HG03571 (cell line): ENCODE measurements at regions not wholly inside any gene's neighbourhood (a gene's known extent, or its start where the extent isn't known, plus 50 kb on each side); places are given as distances from the start of the nearest gene placed in this dataset.
"Not testable (repeated sequence)": the region's sequence is repeated elsewhere in the genome, so short reads cannot be mapped to it uniquely, and the experiment has no call there.

ENCODE experiments used
- ATAC-seq: cut with Tn5 transposase; IDR thresholded peaks from one replicate; pipeline ENCODE4 v1.9.1; 2021; ENCODE audit not compliant: unreplicated experiment

DNA sequence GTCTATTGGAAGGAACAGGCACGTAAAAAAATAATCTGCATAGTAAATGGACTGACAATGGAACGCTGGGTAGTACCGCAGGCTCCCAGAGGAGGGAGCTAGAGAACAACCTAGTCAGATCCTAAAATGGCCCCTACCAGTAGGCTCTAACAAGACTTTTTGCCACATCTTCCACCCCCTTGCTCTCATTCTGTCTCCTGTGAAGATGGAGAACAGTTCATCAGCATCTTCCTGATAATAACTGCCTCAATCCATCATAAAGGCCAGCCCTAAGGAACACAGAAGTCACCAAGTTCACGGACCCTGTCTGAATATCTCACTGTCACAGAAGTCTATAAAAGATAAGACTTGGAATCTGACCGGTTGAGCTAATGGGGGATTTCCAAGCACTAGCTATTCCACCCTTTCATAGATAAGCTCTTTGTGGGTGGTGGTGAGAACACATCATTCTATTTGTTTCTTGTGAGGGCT, 133.4 kb downstream of the SLC1A3 start:
- peak; percentile 53 for ATAC-seq

DNA sequence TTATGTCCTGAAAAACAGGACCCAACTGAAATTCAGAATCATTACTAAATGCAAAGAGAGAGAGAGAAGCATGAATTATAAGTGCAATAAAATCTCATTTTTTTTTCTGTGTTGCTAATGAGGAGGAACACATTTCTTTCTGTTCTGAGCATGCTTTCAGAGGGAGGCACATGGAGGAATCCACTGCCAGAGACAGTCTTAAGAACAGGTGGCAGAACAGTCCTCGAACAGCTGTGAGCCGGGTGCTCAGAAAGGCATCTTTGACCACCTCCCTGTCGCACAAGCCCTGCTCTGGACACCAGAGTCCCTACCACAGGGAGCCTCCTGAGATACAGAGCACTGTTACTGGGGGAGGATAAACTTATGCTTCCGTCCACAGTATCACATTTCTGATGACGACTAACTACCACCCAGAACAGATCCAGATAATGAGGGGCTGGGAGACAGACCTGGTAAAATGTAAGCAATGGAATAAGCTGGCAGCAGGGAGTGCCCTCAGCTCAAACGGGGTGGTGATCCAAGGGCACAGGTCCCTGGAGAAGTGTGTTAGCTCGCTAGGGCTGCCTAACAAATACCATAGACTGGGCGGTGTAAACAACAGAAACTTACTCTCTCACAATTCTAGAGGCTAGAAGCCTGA, 134.0 kb downstream of the SLC1A3 start:
- ATAC-seq: no peak

DNA sequence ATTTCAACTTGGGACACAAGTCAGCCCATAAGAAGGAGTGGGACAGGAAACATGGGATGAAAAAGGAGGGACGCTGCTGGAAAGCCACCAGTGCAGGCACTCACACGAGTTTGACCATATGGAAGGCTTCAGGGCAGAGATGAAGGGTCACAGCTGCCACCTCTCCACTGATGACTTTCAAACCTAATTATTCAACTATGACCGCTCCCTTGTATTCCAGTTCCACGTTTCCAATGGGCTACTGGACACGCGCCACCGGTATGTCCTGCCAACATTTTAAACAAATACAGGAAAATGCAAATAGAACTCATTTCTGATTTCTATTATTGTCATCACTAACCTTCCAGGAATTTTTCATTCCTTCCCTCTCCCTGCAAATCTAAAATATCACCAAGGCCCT, 134.7 kb downstream of the SLC1A3 start:
- no peak for ATAC-seq

DNA sequence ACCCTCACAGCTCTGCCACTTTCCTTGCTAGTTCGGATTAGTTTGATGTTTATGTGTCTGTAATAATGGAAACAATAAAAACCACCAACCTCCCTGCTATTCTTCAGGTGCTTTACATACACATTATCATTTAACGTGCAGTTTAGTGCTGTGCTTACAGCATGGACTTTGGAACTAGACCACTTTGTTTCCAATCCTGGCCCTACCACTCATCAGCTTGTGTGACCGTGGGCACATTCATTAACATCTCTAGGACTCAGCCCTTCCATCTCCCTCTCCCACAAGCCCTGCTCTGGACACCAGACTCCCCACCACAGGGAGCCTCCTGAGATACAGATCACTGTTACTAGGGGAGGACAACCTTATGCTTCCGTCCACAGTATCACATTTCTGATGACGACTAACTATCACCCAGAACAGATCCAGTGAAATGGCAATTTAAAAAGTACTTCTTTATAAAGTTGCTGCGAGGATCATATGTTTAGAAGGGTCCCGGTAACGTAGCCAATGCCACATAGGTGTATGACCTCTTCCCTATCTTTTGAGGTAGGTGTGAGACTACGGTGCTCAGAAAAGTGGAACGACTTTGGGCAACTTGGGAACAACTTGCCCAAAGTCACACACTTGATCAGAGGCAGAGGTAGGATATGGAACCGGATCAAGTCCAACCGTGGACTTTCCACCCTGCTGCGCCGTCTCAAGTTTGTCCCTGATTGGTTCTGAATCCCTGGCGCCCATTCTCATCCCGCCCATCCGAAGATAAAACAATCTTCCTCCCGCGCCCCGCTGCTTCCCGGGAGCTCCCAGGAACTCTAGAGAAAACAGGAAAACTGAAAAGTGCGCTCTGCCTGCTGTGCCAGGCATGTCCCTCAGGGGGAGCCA, 132.4 kb upstream of the NIPBL start:
- peak; percentile 10 for ATAC-seq

DNA sequence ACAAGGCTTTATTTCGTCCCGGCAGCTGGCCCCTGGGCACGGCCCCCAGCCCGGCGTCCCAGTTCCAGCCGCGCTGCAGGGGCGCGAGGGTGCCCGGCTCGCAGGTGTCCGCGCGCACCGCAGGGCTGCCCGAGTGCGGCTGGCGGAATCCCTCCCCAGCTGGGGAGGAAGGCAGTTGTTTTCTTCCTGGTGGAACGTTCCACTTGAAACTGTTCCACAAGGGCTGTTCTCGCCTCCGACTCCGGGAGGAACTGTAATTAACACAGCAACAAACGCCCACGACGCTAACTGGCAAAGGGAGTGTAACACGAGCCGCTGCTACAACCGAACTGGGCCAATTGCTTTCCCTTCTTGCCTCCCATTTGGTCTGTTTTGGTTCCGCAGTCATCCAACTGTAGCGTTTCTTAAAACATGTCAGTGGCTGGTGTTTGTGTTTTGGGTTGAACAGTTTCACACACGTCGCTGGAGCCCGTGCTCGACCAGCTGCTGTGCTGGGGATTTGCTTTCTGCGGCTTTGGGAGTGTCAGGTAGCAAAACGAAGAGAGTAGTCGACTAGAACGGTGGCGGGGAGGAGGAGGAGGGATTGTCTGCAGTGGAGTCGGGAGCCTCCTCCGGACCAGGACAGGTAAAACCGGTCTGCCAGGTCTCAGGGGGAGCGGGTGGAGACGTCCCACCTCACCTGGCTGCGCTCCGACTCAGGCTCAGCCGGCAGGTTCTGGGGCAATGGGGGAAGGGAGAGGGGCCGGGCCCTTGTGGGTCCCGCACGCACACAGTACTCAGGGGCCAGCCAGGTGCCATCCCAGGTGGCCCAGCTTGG, 131.6 kb upstream of the NIPBL start:
- ATAC-seq: peak; percentile 80

DNA sequence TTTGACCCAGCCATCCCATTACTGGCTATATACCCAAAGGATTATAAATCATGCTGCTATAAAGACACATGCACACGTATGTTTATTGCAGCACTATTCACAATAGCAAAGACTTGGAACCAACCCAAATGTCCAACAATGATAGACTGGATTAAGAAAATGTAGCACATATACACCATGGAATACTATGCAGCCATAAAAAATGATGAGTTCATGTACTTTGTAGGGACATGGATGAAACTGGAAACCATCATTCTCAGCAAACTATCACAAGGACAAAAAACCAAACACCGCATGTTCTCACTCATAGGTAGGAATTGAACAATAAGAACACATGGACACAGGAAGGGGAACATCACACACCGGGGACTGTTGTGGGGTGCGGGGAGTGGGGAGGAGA, 128.8 kb upstream of the NIPBL start:
- not testable (repeated sequence) for ATAC-seq

DNA sequence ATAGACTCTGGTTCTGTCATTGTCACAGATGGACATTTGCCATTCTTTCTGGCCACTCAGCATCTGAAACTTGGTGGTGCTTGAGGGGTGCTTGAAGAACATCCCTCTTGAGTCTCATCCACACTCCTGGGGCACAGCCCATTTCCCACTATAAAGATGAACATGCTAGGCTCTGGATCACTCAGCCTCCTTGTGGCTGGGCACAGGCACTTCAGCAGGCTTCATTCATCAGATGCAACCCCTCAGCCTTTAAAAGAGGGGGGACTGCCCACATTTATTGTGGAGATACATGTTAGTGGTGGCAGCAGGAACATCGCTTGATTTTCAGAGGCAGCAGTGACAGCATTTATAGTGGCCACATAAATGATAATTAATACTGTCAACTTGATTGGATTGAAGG, 124.7 kb upstream of the NIPBL start:
- ATAC-seq: no peak

DNA sequence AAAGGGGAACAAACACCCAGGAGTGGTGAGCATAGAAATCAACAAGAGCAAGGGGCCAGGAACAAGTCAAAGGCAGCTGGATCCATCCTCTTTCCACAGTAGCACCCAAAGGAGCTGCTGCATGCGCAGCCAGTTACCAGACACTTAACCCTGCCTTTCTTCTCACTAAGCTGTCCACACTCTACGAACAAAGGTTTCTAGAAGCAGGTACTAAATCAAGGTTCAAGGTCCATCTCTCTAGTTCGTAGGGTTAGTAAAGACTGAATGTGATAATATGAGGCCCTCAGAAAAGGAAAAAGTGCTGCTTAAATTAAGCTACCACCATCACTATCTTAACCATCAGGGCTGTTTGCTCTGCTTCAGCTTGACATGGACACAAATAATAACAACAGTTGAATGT, 121.2 kb upstream of the NIPBL start:
- no peak for ATAC-seq

DNA sequence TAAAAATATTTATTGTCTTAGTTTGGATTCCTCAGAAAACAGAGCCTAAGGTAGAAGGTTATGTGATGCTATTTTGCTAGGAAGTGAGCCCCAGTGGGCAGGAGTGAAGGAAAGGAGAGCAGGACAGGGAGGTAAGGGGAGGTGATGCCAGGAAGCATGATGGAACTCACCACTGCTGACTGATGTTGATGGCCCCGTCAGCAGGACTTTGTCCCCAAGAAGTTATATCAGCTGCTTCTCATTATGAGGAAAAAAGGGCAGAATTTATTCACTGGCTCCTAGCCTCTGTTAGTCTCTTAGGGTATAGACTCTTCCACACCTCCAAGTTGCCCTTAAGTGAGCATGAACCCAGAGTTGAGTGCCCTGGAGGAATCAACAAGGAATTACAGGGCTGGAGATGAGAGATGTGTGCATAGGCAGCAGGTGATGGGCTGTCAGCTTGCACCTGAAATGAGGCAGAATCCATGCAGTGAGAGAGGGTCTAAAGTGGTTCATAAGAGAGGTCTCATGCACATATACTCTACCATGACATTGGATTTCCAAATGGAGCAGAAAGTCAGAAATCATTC, 120.6 kb upstream of the NIPBL start:
- no peak for ATAC-seq

DNA sequence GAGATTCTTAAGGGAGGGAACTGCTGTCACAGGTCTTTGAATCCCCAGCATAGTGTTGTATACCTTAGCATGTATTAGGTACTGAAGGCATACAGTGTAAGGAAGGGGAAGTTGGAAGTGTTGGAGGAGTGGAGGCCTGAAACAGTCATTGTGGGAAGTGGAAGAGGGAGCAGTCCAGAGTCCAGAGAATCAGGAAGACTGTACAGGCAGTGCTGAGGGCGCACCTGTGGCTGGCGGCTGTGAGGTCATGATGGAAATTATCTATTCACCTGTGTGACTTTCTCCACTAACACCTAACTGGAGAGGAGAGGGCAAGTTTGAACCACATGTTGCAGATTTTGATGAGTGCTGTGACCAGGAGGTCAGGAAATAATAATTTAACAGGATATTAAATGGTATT, 119.7 kb upstream of the NIPBL start:
- ATAC-seq: no peak

DNA sequence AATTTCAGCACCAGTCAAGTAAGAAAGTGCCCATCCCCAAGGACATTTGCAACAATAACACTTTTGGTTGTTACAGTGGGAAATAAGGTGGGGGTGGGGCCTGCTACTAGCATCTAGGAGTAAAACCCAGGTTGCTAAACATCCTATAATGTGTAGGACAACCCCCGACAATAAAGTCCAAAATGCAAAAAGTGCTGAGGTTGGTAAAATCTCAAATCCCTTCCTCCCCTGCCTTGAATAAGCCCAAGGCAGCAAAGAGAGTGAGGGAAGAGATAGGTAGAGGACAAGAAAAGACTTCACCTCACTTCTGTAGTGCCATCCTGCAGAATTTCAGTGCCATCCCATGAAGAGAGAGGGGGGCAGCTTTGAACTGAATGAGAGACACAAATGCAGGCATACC, 117.5 kb upstream of the NIPBL start:
- ATAC-seq: no peak

DNA sequence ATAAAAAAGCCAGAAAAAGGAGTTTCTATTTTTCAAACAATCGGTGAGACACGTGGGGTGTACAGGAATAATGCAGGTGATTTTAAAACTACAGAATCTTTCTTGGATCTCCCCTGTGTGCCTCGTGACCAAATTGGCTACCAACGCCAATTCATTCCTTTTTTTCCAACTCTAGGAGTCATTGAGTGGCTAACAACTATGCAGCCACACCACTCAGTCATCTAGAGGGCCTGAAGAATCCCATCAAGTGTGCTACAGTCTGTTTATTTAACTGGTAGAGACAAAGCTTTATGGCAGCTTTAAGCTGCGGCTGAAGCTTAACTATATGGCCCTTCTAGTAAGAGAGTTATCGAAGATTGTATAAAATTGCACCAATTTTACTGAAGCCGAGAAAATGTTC, 113.1 kb upstream of the NIPBL start:
- no peak for ATAC-seq

DNA sequence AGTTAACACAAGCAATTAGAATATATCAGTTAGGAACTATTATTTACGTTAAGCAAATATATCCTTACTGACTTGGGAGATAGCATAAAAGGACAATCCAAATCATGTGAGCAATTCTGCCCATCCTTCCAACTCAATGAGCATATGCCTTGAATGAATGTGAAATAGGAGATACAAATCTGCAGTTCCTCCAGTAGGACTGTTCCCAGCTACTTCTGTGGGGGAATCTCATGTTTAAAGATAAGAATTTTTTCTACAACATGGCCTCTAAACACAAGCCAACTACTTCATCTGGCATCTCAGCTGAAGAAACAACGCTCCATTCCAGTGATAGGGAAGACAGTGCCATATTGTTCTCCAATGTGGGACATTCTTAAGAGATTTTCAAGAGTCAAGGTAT, 110.7 kb upstream of the NIPBL start:
- no peak for ATAC-seq

DNA sequence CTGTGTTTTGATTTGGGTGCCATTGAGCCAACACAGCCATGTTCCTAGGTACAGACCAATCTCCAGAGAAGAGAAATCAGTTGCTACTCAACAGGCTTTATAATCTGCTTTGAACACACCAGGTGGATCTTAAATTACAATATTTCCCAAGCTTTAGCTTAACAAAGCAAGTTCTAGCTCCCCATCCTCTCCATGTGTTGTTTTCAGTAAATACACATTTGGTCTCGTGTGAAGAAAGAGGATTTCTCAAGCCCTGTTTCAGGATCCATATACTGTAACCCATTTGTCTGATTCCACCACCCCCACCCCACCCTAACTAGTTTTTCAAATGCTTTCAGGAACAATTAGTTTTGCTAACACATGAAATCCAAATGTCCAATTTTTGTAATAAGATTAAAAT, 109.6 kb upstream of the NIPBL start:
- ATAC-seq: no peak

DNA sequence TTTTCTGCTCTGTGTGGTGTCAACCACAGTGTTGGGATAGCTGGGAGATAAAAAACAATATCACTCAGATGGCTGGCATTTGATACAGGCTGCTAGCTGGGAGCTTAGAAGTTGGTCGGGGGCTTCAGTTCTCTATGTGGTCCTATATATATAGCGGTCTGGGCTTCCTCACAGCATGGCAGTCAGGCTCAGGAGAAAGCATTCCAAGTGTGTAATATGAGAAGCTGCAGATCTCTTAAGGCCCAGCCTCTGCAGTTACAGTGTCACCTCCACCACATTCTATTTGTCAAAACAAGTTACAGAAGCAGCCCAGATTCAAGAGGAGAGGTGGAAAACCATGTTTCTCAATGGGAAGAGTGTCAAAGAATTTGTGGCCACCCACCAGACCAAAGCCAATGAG, 108.1 kb upstream of the NIPBL start:
- no peak for ATAC-seq

DNA sequence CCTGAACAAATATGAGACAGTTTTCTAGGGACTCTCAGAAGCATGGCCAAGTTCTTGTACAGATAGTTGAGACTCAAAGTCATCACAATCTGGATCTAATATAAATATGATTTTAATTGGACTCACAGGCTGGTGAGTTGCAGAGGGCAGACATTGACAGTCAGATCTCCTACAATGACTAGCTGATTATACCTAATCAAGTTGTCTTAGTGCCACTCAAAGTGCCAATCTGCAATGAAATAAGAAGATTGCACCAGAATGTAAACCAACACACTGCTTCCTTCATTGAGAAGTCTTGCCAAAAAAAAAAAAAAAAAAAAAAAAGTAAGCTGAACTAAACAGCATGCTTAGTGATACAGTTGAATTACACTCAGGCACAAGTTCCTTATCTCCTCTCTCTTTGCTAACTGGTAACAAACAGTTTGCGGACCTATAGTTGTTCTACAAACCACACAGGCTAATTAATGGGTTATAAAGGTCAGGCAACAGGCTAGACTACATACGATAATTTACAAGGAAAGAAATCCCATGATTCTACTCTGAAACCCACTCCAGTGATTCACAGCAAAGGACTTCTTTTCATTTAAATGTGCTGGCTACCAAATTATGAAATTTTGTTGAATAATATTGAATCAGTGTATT, 107.3 kb upstream of the NIPBL start:
- ATAC-seq: no peak

DNA sequence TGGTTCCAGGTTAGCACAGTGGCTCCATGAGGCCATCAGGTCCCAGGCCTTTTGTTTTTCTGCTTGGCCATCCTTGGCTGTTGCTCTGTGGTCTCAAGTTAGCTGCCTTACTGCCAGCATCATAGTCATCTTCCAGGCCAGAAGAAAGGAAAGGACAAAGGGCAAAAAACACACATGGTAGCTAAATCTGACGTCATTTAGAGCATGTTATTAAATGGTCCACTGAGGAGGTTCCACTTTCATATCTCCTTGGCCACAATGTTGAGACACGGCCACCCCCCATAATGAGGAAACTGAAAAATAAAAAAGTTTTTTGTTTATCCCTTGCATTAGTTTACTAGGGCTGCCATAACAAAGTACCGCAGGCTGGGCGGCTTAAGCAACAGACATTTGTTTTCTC, 106.4 kb upstream of the NIPBL start:
- no peak for ATAC-seq

DNA sequence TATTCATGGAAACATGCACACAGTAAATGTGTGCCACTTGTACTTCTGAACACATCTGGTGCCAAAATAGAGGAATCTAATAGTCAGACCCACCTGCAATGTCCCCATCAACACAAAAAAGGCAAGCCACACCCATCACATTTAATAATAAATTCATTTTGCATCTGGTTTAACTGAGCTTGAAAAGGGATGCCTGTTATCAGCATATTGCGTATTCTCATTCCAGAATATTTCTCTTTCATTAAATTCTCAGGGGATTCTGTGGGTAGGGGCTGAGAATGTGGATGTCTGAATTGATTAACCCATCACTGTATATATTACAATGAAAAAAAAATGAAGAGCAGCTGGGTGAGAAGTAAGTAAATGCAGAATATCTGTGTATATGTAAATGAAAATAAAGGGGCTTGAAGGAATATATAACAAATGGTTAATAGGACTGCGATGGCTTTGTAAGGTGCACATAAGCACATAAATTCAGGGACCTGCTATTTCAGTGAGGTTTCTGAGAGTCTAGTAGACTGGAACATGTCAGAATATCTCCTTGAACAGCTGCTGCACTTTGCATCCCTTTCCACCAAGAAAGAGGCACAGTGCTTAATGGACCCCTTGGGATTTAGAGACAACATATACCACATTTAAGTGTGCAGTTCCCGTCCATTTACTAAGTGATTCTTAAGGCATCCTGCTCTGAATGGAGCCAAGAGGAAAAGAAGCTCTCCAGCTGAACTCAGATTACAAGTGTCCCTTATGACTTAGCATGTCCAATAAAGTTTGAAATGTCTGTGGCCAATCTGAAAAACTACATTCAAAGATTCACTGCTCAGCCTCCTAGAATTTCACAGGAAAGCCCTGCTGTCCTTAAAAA, 104.1 kb upstream of the NIPBL start:
- ATAC-seq: no peak

DNA sequence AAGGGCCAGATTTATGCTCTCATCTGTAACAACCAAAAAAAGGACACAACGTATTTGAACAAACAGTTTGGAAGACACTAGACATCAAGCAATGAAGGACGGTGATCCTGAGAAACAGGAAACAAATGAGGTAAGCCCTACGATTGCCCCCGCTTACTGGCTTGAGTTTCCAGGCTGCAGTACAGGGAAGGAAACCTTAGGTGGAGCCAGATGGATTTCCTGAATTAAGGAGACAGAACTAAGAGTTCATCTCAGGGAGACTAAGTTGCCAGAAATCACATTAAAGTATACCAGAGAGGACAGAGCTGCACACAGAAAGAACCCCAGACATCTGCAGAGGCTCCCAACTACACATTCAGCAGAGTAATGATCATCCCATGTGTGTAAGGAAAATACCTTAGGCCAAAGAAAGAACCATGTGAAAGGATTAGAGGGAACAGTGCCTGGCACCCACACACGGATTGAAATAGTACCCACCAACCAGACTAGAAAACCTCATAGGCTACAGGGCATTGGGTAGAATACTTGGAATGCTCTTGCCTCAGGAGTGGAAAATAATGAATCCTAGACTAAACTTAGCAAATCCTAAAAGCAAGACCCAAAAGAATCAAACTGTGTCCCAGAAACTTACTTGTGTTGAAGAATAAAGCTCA, 99.3 kb upstream of the NIPBL start:
- ATAC-seq: no peak
